SH-SY5Y (cell line): ENCODE measurements at regions not wholly inside any gene's neighbourhood (a gene's known extent, or its start where the extent isn't known, plus 50 kb on each side); places are given as distances from the start of the nearest gene placed in this dataset.

Experiments used
- GATA2 ChIP-seq: IDR thresholded peaks from 2 replicates; pipeline ENCODE4 v1.6.1; 2011; ENCODE audit warnings: mild to moderate bottlenecking, low read depth, low read length
- GATA3 ChIP-seq: IDR thresholded peaks from 2 replicates; pipeline ENCODE4 v1.6.1; 2011; ENCODE audit warnings: low read depth, mild to moderate bottlenecking, low read length, moderate library complexity

- no peak for TF ChIP-seq GATA2
These were observed 95.7 kb downstream of the ICOS start for GRCh38 chr2:204032301-204032700.

GRCh38 chr2:204033611-204034495, 97.3 kb downstream of the ICOS start:
- TF ChIP-seq GATA2 (no peak), GATA3 (no peak)

GRCh38 chr2:204036706-204037105, 100.1 kb downstream of the ICOS start:
- no peak for TF ChIP-seq GATA2
- no peak for TF ChIP-seq GATA3

GRCh38 chr2:204037286-204037685, 100.7 kb downstream of the ICOS start:
- TF ChIP-seq GATA2 (no peak), GATA3 (no peak)

- no peak for TF ChIP-seq GATA3
- TF ChIP-seq GATA2: no peak
These were observed 102.8 kb downstream of the ICOS start for GRCh38 chr2:204039298-204039838.

GRCh38 chr2:204040016-204040415, 103.5 kb downstream of the ICOS start:
- TF ChIP-seq GATA3: no peak
- TF ChIP-seq GATA2: no peak

- TF ChIP-seq GATA3 (no peak), GATA2 (no peak)
These were observed 105.8 kb downstream of the ICOS start for GRCh38 chr2:204042401-204042800.

- TF ChIP-seq GATA2 (no peak), GATA3 (no peak)
These were observed 109.6 kb downstream of the ICOS start for GRCh38 chr2:204046145-204046544.

- TF ChIP-seq GATA3 (no peak), GATA2 (no peak)
These were observed 113.1 kb downstream of the ICOS start for GRCh38 chr2:204049635-204050034.

- TF ChIP-seq GATA3 (no peak), GATA2 (no peak)
These were observed 114.1 kb downstream of the ICOS start for GRCh38 chr2:204050681-204051080.

- TF ChIP-seq GATA2: no peak
- TF ChIP-seq GATA3: no peak
These were observed 114.9 kb downstream of the ICOS start for GRCh38 chr2:204051476-204051875.

- TF ChIP-seq GATA2 (no peak), GATA3 (no peak)
These were observed 115.5 kb downstream of the ICOS start for GRCh38 chr2:204051984-204052556.

- TF ChIP-seq GATA2 (no peak), GATA3 (no peak)
These were observed 122.5 kb downstream of the ICOS start for GRCh38 chr2:204059016-204059415.

GRCh38 chr2:204060841-204061240, 124.3 kb downstream of the ICOS start:
- TF ChIP-seq GATA3: no peak
- TF ChIP-seq GATA2: peak; percentile 5; the same call in 1 of the 2 replicates

GRCh38 chr2:204061241-204061640, 124.7 kb downstream of the ICOS start:
- TF ChIP-seq GATA2 (peak; percentile 39), GATA3 (no peak)
